NCI-H345 (cell line): ENCODE measurements at regions not wholly inside any gene's neighbourhood (a gene's known extent, or its start where the extent isn't known, plus 50 kb on each side); places are given as distances from the start of the nearest gene placed in this dataset.

Experiments
- DNase-seq: peaks from one replicate; lab custom pipeline; 2025; lab: John Stamatoyannopoulos, UW

- no peak for DNase-seq
These were observed 199.8 kb upstream of the MVB12B start for GRCh38 chr9:126126807-126127206.

- DNase-seq = no peak
These were observed 199.0 kb upstream of the MVB12B start for GRCh38 chr9:126127591-126127990.

- DNase-seq = no peak
These were observed 198.0 kb upstream of the MVB12B start for GRCh38 chr9:126128494-126129142.

DNA sequence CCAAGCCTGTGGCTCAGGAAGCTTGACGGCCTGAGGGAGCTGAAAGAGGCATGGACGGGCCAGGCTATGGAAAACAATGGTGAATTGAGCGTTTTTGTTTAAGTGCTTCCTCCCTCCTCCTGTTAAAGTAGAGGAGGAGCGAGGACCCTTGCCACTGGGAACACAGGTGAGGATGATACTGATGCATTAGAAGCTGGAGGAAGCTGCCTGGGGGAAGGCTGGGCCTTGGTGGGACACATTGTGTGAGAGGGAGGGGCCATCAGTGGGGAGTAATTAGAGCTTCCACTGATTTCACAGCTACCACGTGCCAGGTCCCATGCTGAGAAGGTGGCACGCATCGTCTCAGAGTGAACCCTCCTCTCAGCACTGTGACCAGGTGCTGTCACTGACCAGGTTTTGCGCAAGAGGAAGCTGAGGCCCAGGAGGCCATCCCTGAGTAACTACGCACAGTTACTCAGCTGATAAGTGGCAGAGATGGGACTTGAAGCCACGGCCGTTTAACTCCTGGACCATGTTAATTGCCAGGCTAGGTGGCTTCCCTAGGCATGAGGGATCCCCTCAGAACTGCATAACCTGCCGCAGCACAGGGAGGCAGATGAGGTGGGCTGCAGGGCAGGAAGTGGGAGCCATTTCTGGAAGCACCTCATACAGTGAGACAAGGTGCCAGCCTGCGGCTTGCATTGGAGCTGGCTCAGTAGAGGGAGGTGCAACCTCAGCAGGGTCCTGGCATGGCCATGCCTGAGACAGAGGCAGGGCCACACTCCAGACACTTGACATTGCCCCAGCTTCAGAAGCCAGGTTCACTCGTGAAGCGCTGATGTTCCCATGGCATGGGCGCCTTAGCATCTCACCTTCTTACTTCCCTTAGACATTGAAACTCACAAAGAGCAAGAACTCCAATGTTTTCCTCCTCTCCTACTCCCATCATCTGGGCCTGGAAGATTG is 195.3 kb upstream of the MVB12B start:
- peak; percentile 47 for DNase-seq

GRCh38 chr9:126132746-126133145 is 193.9 kb upstream of the MVB12B start:
- DNase-seq = no peak

DNA sequence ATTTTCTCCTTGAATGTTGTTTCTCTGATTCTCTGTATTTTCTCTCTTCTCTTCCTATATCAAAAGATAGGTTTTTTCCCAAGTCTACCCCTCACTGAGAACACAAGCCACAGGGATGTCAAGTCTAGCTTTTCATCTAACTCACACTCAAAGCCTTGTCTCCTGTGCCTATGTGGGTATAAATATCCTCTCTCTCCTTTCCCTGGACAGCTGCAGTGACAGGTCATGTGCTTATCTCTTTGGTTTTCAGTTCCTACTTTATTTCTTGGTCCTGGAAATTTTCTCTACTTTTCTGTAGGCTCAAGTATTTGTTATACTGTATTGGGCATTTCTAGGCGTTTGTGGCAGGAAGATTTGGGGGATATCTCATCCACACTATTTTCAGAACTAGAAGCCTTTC is 182.4 kb upstream of the MVB12B start:
- DNase-seq = no peak

DNA sequence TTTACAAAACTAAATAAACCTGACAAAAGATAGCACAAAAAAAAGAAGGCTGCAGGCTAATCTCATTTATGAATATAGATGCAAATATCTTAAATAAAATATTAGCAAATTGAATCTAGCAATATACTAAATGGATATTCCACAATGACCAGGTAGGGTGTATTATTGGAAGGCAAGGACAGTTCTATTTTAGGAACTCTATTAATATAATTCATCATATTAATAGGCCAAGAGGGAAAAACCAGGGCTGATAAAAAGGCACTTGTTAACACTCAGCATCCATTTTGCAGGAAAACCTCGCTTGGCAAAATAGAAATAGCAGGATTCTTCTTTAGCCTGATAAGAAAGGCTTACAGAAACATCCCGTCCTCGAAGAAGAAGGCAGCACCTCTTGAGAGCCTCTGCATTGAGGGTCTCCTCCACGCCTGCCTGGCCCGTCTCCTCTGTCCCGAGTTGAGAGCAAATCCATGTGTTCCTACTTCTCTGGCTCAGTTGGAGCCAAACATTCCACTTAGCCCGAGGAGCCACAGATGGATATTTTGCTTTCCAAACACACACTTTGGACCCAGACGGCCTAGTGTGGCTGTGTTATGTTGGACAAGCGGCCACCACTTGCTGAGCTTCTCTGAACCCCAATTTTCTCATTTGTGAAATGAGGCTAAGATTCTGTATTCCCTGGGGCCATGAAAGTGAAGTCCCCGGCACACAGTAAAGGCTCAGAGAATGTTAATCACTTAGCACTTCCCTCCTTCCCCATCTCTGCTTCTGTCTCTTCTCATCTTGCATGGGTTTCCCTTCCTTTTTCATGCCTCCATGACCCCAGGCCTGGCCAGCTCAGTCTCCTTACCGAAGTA is 181.8 kb upstream of the MVB12B start:
- no peak for DNase-seq

GRCh38 chr9:126145887-126146253 is 180.8 kb upstream of the MVB12B start:
- DNase-seq = no peak

- peak; percentile 84 for DNase-seq
These were observed 180.1 kb upstream of the MVB12B start for GRCh38 chr9:126146254-126147145.

DNA sequence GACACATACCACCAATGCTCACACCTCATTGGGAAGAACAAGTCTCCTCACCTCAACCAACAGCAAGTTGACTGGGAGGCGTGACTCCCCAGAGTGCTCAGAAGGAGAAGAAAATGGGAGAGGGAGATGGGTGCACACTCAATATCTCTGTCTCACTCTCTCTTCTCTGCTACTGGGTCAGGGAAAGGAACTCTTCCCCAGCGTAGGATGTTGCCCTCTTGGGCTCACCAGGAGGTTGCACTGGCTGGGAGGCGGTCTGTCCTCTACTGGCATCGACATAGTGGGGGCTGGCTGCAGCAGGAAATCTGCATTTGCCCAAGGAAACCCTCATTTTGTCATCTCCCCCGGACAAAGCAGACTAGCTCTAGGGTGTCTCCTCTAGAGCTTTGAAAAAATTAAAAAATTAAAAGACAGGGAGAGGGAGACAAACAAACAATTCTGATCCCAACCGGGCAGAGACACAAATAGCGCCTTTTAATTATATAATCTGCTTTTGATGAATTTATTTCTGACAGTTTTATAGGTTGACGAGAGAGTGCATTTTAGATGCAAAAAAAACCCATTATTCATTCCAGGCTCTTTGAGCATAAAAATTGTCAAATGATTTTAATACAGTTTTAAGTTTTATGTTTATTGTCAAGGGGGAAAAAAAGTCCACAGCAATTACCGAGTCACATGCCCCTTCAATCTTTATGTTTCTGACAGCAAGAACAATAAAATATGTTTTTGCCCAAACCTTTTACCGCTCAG is 179.3 kb upstream of the MVB12B start:
- DNase-seq = no peak

DNA sequence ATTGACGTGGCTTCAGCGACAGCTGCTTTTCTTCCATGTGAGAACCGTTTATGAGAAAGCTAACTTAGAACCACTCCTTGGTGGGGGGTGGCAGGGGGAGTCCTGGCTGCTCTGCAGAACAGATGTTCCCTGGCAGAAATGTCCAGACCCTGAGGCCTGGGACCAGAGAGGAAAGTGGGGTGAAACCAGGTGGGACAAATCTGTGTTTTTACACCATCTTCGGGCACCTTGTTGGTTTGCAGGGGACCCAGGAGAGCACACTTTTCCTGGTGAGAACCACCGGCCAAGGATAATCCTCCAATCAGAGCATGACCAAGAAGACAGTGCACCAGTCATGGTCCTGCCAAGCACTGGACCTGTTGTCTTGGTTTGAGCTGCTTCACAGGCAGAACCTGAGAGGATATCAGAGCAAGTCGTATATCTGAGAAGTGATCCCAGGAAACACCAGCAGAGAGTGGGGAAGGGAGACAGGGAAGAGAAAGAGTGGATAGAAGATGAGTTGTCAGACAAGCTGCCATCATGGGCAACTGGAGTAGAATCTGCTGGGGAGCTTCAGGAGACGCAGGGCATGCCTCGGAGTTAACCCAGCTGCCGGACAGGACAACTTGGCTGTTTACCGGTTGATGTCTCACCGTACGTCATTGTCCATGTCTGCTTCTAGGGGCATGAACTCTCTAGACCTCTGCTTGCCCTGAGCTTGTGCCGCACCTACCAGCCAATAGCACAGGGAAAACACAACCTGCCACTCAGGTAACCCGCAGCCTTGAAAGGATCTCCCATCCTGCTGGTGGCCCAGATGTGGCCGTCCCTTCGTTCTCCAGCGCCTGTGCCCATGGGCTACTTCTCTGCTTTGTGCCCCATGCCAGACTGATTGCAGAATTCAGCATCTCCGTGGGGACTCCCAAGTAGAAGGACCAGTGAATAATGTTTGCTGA is 178.4 kb upstream of the MVB12B start:
- DNase-seq = no peak

DNA sequence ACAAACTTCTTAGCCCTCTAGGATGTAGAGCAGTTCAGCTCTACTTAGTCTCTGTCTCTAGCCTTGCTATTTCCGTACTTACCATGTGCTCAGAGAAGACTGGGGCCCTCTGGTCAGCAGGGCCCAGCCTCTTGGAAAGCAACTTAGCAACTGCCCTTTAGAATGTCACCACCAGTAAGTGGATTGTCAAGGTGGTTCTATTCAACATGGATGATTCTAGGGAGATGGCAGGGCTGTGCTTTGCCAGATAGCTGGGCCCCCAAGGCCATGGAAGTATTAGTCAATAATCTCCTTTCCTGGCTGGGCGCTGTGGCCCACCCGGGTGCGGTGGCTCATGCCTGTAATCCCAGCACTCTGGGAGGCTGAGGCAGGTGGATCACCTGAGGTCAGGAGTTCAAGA is 177.6 kb upstream of the MVB12B start:
- no peak for DNase-seq

DNA sequence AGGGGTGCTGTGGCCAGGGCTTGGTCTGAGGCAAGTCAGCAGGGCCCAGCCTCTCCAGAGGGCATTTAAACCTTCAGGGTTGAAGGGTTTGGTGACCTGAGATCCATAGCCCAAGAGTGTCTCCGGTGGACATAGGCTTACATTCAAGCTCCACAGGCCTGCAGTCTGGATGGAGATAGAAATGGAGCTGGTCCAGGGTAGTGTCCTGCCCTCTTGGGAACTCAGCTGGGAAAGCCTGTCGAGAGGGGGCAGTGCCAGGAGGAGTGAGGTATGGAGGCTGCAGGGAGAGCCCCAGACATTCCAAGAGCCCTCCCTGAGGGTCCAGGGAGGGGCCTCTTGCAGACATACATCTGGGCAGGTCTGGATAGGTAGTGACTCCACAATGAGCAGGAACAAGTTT is 177.0 kb upstream of the MVB12B start:
- no peak for DNase-seq

DNA sequence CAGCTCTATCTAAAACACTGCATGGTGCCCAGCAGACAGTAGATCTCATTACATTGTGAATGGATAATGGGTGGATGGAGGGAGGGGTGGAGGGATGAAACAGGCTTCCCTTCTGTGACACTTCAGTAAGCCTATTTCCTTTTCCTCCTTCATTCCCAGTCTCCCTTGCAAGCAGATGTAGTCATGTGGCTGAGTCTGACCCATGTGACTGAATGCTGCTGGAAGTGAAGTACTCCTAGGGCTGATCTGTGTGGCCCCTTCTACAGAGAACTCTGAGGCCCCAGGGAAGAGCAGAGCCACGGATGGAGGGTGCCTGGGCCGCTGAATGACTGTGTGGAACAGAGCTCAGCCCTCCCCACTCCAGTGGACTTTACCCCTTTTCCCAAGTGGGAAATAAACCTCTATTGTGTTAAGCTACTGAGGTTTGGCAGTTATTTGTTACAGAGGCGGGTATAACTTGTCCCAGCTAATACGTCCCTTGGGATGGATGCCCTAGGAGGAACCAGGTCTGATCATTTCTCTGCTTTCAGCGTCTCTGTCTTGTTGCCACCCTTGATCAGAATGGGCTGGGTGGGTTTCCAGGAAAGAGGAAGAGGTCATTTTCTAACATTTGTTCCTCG is 176.1 kb upstream of the MVB12B start:
- DNase-seq = peak; percentile 66

GRCh38 chr9:126151031-126151685 is 175.5 kb upstream of the MVB12B start:
- peak; percentile 92 for DNase-seq

DNA sequence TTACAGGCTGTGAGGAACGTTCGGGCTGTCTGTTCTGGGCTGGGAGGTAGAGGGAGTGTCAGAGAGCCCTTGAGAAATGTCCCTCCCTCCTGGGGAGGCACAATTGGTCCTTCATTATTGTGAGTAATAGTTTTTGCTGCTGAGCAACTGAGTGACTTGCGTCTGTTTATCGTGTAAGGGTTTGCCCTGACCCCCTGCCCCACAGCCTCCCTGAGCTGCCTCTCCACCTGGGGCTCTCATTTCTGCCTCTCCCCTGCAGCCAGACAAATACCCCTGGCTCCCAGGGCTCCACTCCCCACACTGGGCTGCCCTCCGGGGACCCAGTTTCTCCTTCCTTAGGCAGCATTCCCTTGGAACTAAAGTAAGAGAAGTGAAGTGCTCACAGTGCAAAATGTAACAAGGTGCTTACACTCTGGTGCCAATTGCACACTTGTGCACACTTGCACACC is 174.9 kb upstream of the MVB12B start:
- DNase-seq = peak; percentile 67

- no peak for DNase-seq
These were observed 173.8 kb upstream of the MVB12B start for GRCh38 chr9:126152622-126153362.

DNA sequence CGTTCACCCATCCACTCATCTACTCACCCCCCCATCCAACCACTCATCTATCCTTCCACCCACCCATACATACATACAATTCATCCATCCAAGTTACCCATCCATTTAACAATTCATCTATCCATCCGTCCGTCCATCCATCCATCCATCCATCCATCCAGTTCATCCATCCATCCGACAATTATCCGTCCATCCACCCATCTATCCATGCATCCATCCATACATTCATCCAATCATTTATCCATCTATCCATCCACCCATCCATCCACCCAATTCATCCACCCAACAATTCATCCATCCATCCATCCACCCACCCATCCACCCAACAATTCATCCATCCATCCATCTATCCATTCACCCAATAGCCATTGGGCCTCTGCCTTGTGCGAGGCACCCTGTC is 173.2 kb upstream of the MVB12B start:
- DNase-seq = no peak
